ENCODE measurements at regions not wholly inside any gene's neighbourhood (a gene's known extent, or its start where the extent isn't known, plus 50 kb on each side); places are given as distances from the start of the nearest gene placed in this dataset.

- DNase-seq (ENCODE audit: low read depth) = no peak
- TF ChIP-seq CTCF (IDR thresholded peaks at IDR 0.05; ENCODE audit: control insufficient read depth, extremely low read depth, insufficient read depth) = no peak
- no peak overlapping the region for H3K4me3 ChIP-seq (ENCODE audit: low read depth, low read length)
Measured at GRCh38 chr2:56505885-56506284, 322.1 kb downstream of the CCDC85A start.

- no peak for TF ChIP-seq CTCF (IDR thresholded peaks at IDR 0.05; ENCODE audit: control insufficient read depth, extremely low read depth, insufficient read depth)
- H3K4me3 ChIP-seq (ENCODE audit: low read depth, low read length) = no peak overlapping the region
- no peak for DNase-seq (ENCODE audit: low read depth)
Measured at GRCh38 chr2:56508662-56509061, 324.9 kb downstream of the CCDC85A start.

DNA sequence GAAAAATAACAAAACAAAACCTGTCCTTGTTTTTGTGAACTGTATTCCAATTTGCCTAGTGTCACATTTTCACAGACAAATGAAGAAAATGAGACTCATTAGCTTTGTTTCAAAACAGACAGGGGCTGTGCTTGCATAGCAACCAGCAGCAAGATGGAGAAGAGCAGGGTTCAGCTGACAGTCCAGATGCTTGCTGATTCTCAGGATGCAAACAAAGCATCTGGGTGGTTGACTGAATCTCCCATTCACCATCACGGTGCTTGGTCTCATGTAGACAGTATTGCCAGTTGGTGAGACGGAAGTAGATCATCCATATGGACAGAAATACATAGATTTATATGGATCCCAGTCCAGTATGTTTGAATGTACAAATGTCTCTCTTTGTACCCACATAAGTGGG is 326.8 kb downstream of the CCDC85A start:
- no peak for TF ChIP-seq CTCF (IDR thresholded peaks at IDR 0.05; ENCODE audit: control insufficient read depth, extremely low read depth, insufficient read depth)
- H3K4me3 ChIP-seq (ENCODE audit: low read depth, low read length) = no peak overlapping the region
- no peak for DNase-seq (ENCODE audit: low read depth)

DNA sequence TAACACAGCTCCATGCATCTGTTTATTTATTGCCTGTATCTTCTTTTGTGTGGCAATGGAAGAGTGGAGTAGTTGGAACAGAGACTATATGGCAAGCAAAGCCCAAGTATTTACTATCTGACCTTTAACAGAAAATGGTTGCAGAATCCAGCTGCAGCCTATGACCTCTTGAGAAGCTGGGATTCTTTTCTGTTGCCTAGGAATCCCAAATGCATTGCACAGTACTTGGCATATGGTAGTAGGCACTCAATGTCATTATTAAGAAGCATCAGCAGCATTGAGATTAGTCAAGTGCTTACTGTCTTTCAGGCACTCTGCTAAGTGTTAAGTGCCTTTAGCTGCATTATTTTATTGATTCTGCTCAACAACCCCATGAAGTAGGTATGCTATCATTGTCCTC is 331.6 kb downstream of the CCDC85A start:
- TF ChIP-seq CTCF (IDR thresholded peaks at IDR 0.05; ENCODE audit: control insufficient read depth, extremely low read depth, insufficient read depth) = no peak
- H3K4me3 ChIP-seq (ENCODE audit: low read depth, low read length) = no peak overlapping the region
- DNase-seq (ENCODE audit: low read depth) = no peak

- no peak for TF ChIP-seq CTCF (IDR thresholded peaks at IDR 0.05; ENCODE audit: control insufficient read depth, extremely low read depth, insufficient read depth)
- no peak for DNase-seq (ENCODE audit: low read depth)
- no peak overlapping the region for H3K4me3 ChIP-seq (ENCODE audit: low read depth, low read length)
Measured at GRCh38 chr2:56519806-56520205, 336.0 kb downstream of the CCDC85A start.

GRCh38 chr2:56522605-56523089 is 338.9 kb downstream of the CCDC85A start:
- no peak for TF ChIP-seq CTCF (IDR thresholded peaks at IDR 0.05; ENCODE audit: control insufficient read depth, extremely low read depth, insufficient read depth)
- DNase-seq (ENCODE audit: low read depth) = peak; percentile 38
- no peak overlapping the region for H3K4me3 ChIP-seq (ENCODE audit: low read depth, low read length)

- no peak for TF ChIP-seq CTCF (IDR thresholded peaks at IDR 0.05; ENCODE audit: control insufficient read depth, extremely low read depth, insufficient read depth)
- H3K4me3 ChIP-seq (ENCODE audit: low read depth, low read length) = no peak overlapping the region
Measured at GRCh38 chr2:56523816-56524215, 340.0 kb downstream of the CCDC85A start.

More at GRCh38 chr2:56523816-56524215, 340.0 kb downstream of the CCDC85A start:
- DNase-seq (ENCODE audit: low read depth) = no peak
